SK-N-SH treated with all-trans-retinoic acid at 6 μM for 48 hours (cell line): ENCODE measurements at regions not wholly inside any gene's neighbourhood (a gene's known extent, or its start where the extent isn't known, plus 50 kb on each side); places are given as distances from the start of the nearest gene placed in this dataset.

Source experiments
- ATAC-seq: fragments of 200-7000 bp; cut with Tn5 transposase; 3 replicates; pipeline ENCODE4 v1.9.1; 2020; ENCODE audit warnings: mild to moderate bottlenecking, moderate library complexity
- ARNTL ChIP-seq: fragments of 450-650 bp; formaldehyde crosslinking; IDR thresholded peaks from 2 replicates; pipeline ENCODE4 v1.5.0; 2020; ENCODE audit warnings: low read depth, mild to moderate bottlenecking, moderate library complexity, borderline replicate concordance
- BACH2 ChIP-seq: fragments of 250-450 bp; sonication (Bioruptor Pico); IDR thresholded peaks from 2 replicates; pipeline ENCODE4 v1.9.0; 2021; ENCODE audit warnings: mild to moderate bottlenecking, borderline replicate concordance
- ESRRG ChIP-seq: fragments of 250-450 bp; sonication (Bioruptor Pico); IDR thresholded peaks from 2 replicates; pipeline ENCODE4 v1.6.1; 2021; ENCODE audit warnings: mild to moderate bottlenecking
- GLIS3 ChIP-seq: fragments of 250-450 bp; sonication (Bioruptor Pico); IDR thresholded peaks from 2 replicates; pipeline ENCODE4 v1.5.0; 2020; ENCODE audit warnings: mild to moderate bottlenecking, moderate library complexity
- ISL1 ChIP-seq: fragments of 250-450 bp; sonication (Bioruptor Pico); IDR thresholded peaks from 2 replicates; pipeline ENCODE4 v2.1.2; 2022; ENCODE audit warnings: mild to moderate bottlenecking, moderate library complexity
- OSR1 ChIP-seq: fragments of 250-450 bp; sonication (Bioruptor Pico); IDR thresholded peaks from 2 replicates; pipeline ENCODE4 v1.8.0; 2022; ENCODE audit warnings: moderate library complexity, mild to moderate bottlenecking, inconsistent platforms
- PPARA ChIP-seq: fragments of 250-450 bp; sonication (Bioruptor Pico); IDR thresholded peaks from 2 replicates; pipeline ENCODE4 v1.5.0; 2020; ENCODE audit warnings: mild to moderate bottlenecking, borderline replicate concordance
- RARB ChIP-seq: fragments of 250-450 bp; sonication (Bioruptor Pico); IDR thresholded peaks from 2 replicates; pipeline ENCODE4 v1.8.0; 2021; ENCODE audit warnings: mild to moderate bottlenecking, moderate library complexity
- SNAI2 ChIP-seq: fragments of 250-450 bp; sonication (Bioruptor Pico); IDR thresholded peaks from 2 replicates; pipeline ENCODE4 v1.5.0; 2020; ENCODE audit warnings: mild to moderate bottlenecking, moderate library complexity
- TCF4 ChIP-seq: fragments of 250-450 bp; sonication (Bioruptor Pico); IDR thresholded peaks from 2 replicates; pipeline ENCODE4 v1.8.0; 2021; ENCODE audit warnings: mild to moderate bottlenecking, moderate library complexity, borderline replicate concordance
- TOX ChIP-seq: fragments of 250-450 bp; sonication (Bioruptor Pico); IDR thresholded peaks from 2 replicates; pipeline ENCODE4 v1.8.0; 2021; ENCODE audit warnings: mild to moderate bottlenecking, moderate library complexity, borderline replicate concordance
- ZC3H10 ChIP-seq: fragments of 250-450 bp; sonication (Bioruptor Pico); IDR thresholded peaks from 2 replicates; pipeline ENCODE4 v1.5.1; 2021; ENCODE audit warnings: mild to moderate bottlenecking, moderate library complexity
- ZFP30 ChIP-seq: fragments of 450-650 bp; formaldehyde crosslinking; IDR thresholded peaks from 2 replicates; pipeline ENCODE4 v1.5.0; 2022; ENCODE audit warnings: mild to moderate bottlenecking, moderate library complexity
- ZNF565 ChIP-seq: fragments of 450-650 bp; formaldehyde crosslinking; conservative IDR thresholded peaks from 2 replicates; pipeline ENCODE4 v1.5.0; 2020; ENCODE audit warnings: low read depth, mild to moderate bottlenecking, moderate library complexity
- ZNF70 ChIP-seq: fragments of 450-650 bp; formaldehyde crosslinking; IDR thresholded peaks from 2 replicates; pipeline ENCODE4 v1.5.0; 2020; ENCODE audit warnings: mild to moderate bottlenecking, moderate library complexity
- ZNF8 ChIP-seq: fragments of 450-650 bp; formaldehyde crosslinking; IDR thresholded peaks from 2 replicates; pipeline ENCODE4 v1.5.0; 2020; ENCODE audit warnings: mild to moderate bottlenecking, moderate library complexity
- TF ChIP-seq, protein P1 (sequence below): fragments of 250-450 bp; sonication (Bioruptor Pico); IDR thresholded peaks from 2 replicates; pipeline ENCODE4 v1.8.0; 2021; ENCODE audit warnings: low read depth, mild to moderate bottlenecking, moderate library complexity, borderline replicate concordance
- TF ChIP-seq, protein P2 (sequence below): fragments of 250-450 bp; sonication (Bioruptor Pico); IDR thresholded peaks from 2 replicates; pipeline ENCODE4 v1.5.1; 2021; ENCODE audit warnings: mild to moderate bottlenecking, moderate library complexity
- TF ChIP-seq, protein P3 (sequence below): fragments of 250-450 bp; sonication (Bioruptor Pico); IDR thresholded peaks from 2 replicates; pipeline ENCODE4 v1.8.0; 2020; ENCODE audit warnings: mild to moderate bottlenecking, moderate library complexity, borderline replicate concordance
- TF ChIP-seq, protein P4 (sequence below): fragments of 250-450 bp; sonication (Bioruptor Pico); IDR thresholded peaks from 2 replicates; pipeline ENCODE4 v1.5.0; 2020; ENCODE audit warnings: mild to moderate bottlenecking, moderate library complexity

DNA sequence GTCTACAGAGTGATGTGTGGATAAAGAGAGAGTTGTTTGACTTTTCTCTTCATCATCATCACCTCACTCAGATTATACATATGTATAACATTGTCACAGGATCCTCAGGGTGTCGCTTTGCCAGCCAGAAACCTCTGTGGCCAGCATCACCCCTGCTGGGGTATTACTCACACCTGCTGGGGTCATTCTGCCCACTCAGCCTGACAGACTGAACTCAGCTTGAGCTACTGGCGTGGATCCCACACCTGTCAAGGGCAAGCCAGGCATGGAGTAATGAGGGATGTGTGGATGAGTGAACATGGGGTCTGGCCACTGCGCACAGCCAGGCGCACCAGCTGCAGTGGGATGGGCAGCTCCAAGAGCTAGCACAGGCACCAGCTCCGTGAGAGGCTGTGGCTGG lies 870.6 kb downstream of the CBLN2 start:
- TF ChIP-seq OSR1 (CRISPR knock-in tag) (no peak), ESRRG (CRISPR knock-in tag) (no peak), TCF4 (CRISPR knock-in tag) (no peak), ZNF70 (CRISPR knock-in tag) (no peak), GLIS3 (no peak), ARNTL (CRISPR knock-in tag) (no peak), BACH2 (CRISPR knock-in tag) (no peak), ZNF565 (CRISPR knock-in tag) (no peak), ZNF8 (CRISPR knock-in tag) (no peak), PPARA (no peak), ZC3H10 (CRISPR knock-in tag) (no peak), ZFP30 (no peak)
- TF ChIP-seq, protein P1, sequence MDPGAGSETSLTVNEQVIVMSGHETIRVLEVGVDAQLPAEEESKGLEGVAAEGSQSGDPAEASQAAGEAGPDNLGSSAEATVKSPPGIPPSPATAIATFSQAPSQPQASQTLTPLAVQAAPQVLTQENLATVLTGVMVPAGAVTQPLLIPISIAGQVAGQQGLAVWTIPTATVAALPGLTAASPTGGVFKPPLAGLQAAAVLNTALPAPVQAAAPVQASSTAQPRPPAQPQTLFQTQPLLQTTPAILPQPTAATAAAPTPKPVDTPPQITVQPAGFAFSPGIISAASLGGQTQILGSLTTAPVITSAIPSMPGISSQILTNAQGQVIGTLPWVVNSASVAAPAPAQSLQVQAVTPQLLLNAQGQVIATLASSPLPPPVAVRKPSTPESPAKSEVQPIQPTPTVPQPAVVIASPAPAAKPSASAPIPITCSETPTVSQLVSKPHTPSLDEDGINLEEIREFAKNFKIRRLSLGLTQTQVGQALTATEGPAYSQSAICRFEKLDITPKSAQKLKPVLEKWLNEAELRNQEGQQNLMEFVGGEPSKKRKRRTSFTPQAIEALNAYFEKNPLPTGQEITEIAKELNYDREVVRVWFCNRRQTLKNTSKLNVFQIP (CRISPR knock-in tag): no peak
- TF ChIP-seq, protein P2, sequence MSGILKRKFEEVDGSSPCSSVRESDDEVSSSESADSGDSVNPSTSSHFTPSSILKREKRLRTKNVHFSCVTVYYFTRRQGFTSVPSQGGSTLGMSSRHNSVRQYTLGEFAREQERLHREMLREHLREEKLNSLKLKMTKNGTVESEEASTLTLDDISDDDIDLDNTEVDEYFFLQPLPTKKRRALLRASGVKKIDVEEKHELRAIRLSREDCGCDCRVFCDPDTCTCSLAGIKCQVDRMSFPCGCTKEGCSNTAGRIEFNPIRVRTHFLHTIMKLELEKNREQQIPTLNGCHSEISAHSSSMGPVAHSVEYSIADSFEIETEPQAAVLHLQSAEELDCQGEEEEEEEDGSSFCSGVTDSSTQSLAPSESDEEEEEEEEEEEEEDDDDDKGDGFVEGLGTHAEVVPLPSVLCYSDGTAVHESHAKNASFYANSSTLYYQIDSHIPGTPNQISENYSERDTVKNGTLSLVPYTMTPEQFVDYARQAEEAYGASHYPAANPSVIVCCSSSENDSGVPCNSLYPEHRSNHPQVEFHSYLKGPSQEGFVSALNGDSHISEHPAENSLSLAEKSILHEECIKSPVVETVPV (CRISPR knock-in tag): no peak
- TF ChIP-seq, protein P3, sequence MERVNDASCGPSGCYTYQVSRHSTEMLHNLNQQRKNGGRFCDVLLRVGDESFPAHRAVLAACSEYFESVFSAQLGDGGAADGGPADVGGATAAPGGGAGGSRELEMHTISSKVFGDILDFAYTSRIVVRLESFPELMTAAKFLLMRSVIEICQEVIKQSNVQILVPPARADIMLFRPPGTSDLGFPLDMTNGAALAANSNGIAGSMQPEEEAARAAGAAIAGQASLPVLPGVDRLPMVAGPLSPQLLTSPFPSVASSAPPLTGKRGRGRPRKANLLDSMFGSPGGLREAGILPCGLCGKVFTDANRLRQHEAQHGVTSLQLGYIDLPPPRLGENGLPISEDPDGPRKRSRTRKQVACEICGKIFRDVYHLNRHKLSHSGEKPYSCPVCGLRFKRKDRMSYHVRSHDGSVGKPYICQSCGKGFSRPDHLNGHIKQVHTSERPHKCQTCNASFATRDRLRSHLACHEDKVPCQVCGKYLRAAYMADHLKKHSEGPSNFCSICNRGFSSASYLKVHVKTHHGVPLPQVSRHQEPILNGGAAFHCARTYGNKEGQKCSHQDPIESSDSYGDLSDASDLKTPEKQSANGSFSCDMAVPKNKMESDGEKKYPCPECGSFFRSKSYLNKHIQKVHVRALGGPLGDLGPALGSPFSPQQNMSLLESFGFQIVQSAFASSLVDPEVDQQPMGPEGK: no peak
- no peak for ATAC-seq

DNA sequence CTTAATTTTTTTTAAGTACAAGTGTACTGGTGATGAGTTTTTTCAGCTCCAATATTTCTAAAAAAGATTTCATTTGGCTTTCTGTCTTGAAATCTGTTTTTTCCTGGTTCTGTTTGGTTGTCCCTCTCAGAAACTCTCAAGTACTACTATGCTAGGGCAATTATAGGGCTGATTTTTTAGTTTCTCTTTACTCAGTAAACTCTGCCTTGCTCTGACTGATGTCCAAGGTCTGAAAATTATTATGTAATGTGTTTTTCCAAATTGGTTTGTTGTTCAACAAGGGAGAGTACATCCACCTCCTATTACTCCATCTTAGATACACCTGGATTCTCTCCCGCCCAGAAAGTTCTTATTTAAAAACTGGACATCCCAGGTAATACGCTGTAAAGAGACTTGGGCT lies 877.7 kb downstream of the CBLN2 start:
- no peak for TF ChIP-seq ZFP30
- no peak for TF ChIP-seq BACH2 (CRISPR knock-in tag)
- no peak for TF ChIP-seq ZNF565 (CRISPR knock-in tag)
- ATAC-seq: no peak

DNA sequence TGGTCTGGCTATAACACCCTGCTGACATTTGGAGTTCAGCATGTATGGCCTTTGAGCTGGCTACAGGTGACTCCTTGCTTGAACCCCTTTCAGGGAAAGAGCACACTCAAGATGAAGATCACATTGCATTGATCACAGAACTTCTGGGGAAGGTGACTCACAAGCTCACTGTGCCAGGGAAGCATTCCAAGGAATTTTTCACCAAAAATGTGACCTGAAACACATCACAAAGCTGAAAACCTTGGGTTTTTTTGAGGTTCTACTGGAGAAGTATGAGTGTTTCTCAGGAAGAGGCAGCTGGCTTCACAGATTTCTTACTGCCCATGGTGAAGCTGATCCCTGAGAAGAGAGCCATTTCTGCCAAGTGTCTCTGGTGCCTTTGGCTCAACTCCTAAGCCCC lies 879.0 kb downstream of the CBLN2 start:
- peak; percentile 84 for ATAC-seq
- TF ChIP-seq TOX (CRISPR knock-in tag) (peak; percentile 41; the same call in 1 of the 2 replicates), ISL1 (no peak)
- TF ChIP-seq, all 23 proteins: peak for 1

DNA sequence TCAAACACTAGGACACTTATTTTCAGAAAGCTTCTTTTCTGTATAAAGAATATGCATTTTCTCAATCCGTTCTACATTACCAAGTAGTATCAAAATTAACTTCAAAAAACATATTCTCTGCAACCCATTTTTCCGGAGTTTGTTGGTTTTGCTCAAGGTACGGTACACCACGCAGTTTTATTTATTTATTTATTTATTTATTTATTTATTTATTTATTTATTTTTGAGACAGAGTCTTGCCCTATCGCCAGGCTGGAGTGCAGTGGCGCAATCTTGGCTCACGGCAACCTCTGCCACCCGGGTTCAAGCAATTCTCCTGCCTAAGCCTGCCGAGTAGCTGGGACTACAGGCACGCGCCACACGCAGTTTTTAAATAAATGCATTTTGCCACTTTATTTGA lies 900.3 kb downstream of the CBLN2 start:
- ATAC-seq: no peak
- TF ChIP-seq ZFP30: no peak
- no peak for TF ChIP-seq GLIS3
- TF ChIP-seq, protein P3: no peak
- TF ChIP-seq, protein P4, sequence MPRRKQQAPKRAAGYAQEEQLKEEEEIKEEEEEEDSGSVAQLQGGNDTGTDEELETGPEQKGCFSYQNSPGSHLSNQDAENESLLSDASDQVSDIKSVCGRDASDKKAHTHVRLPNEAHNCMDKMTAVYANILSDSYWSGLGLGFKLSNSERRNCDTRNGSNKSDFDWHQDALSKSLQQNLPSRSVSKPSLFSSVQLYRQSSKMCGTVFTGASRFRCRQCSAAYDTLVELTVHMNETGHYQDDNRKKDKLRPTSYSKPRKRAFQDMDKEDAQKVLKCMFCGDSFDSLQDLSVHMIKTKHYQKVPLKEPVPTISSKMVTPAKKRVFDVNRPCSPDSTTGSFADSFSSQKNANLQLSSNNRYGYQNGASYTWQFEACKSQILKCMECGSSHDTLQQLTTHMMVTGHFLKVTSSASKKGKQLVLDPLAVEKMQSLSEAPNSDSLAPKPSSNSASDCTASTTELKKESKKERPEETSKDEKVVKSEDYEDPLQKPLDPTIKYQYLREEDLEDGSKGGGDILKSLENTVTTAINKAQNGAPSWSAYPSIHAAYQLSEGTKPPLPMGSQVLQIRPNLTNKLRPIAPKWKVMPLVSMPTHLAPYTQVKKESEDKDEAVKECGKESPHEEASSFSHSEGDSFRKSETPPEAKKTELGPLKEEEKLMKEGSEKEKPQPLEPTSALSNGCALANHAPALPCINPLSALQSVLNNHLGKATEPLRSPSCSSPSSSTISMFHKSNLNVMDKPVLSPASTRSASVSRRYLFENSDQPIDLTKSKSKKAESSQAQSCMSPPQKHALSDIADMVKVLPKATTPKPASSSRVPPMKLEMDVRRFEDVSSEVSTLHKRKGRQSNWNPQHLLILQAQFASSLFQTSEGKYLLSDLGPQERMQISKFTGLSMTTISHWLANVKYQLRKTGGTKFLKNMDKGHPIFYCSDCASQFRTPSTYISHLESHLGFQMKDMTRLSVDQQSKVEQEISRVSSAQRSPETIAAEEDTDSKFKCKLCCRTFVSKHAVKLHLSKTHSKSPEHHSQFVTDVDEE: no peak
- TF ChIP-seq RARB (CRISPR knock-in tag): no peak
- no peak for TF ChIP-seq ZC3H10 (CRISPR knock-in tag)
- no peak for TF ChIP-seq ZNF70 (CRISPR knock-in tag)
- TF ChIP-seq TOX (CRISPR knock-in tag): no peak
- no peak for TF ChIP-seq SNAI2 (CRISPR knock-in tag)
- no peak for TF ChIP-seq BACH2 (CRISPR knock-in tag)
- no peak for TF ChIP-seq ZNF8 (CRISPR knock-in tag)
